Stimulated activated naive B cell treated with anti-CD40 and anti-IgM and Interleukin-4, amounts not matched to agents 10 μg/mL and 1 μg/mL and 100 μg/mL, for 72 hours (primary cell): ENCODE measurements at regions not wholly inside any gene's neighbourhood (a gene's known extent, or its start where the extent isn't known, plus 50 kb on each side); places are given as distances from the start of the nearest gene placed in this dataset.
A peak's percentile ranks its signal among the peaks of the same experiment; 100 is the strongest.

Experiments used
- ATAC-seq, 2 donors: fragments of 150-1000 bp; cut with Tn5 transposase; replicated peaks; 2 replicates each; pipeline ENCODE4 v1.10.0; 2021; ENCODE audit warnings: moderate library complexity in 1 of 2
- DNase-seq: peaks from one replicate; pipeline ENCODE4 v3.0.0; 2021
- H3K27ac Mint-ChIP-seq: one replicate; pipeline ENCODE4 v1.8.0; 2022; ENCODE audit warnings: mild to moderate bottlenecking, mixed read lengths
- H3K27me3 Mint-ChIP-seq, 2 donors: one replicate each; pipeline ENCODE4 v1.8.0; 2022; ENCODE audit warnings: mixed read lengths in 2 of 2
- H3K36me3 Mint-ChIP-seq, 2 donors: one replicate each; pipeline ENCODE4 v1.8.0; 2022; ENCODE audit warnings: mixed read lengths in 2 of 2, mild to moderate bottlenecking in 1 of 2
- H3K4me1 Mint-ChIP-seq, 2 donors: one replicate each; pipeline ENCODE4 v1.8.0; 2022; ENCODE audit warnings: mixed read lengths in 2 of 2, mild to moderate bottlenecking in 1 of 2
- H3K4me3 Mint-ChIP-seq, 2 donors: one replicate each; pipeline ENCODE4 v1.8.0; 2022; ENCODE audit warnings: mild to moderate bottlenecking in 2 of 2, mixed read lengths in 2 of 2, moderate library complexity in 1 of 2
- H3K9me3 Mint-ChIP-seq, 2 donors: one replicate each; pipeline ENCODE4 v1.8.0; 2022; ENCODE audit warnings: mixed read lengths in 2 of 2, mild to moderate bottlenecking in 1 of 2

GRCh38 chr14:35456261-35456660 is 51.7 kb upstream of the NFKBIA start:
- H3K27me3 Mint-ChIP-seq = peaks cover 13 to 30% of the 10 kb centered on the region in 2 donors
- H3K27ac Mint-ChIP-seq = no peak overlapping the region
- H3K4me1 Mint-ChIP-seq = no peaks in the 10 kb centered on the region
- no peak for DNase-seq
- peaks cover 0 to 5% of the 10 kb centered on the region in 2 donors for H3K36me3 Mint-ChIP-seq
- H3K9me3 Mint-ChIP-seq = peaks cover 17 to 18% of the 10 kb centered on the region in 2 donors
- H3K4me3 Mint-ChIP-seq = no peak overlapping the region
- no peak for ATAC-seq

GRCh38 chr14:35458442-35458841 is 53.9 kb upstream of the NFKBIA start:
- H3K36me3 Mint-ChIP-seq = peaks cover 0 to 5% of the 10 kb centered on the region in 2 donors
- H3K4me3 Mint-ChIP-seq = no peak overlapping the region
- H3K27me3 Mint-ChIP-seq = peaks cover 13 to 26% of the 10 kb centered on the region in 2 donors
- ATAC-seq = no peak
- H3K27ac Mint-ChIP-seq = peak overlapping the region; percentile 37
- no peaks in the 10 kb centered on the region for H3K4me1 Mint-ChIP-seq
- no peak for DNase-seq
- H3K9me3 Mint-ChIP-seq = peaks cover 17 to 18% of the 10 kb centered on the region in 2 donors

- Mint-ChIP-seq H3K4me1 (no peaks in the 10 kb centered on the region), H3K27me3 (peaks cover 18 to 30% of the 10 kb centered on the region in 2 donors), H3K27ac (no peak overlapping the region), H3K36me3 (peaks cover 0 to 5% of the 10 kb centered on the region in 2 donors), H3K4me3 (no peak overlapping the region), H3K9me3 (peaks cover 17 to 18% of the 10 kb centered on the region in 2 donors)
- DNase-seq = no peak
- ATAC-seq = no peak
Observed at GRCh38 chr14:35459776-35460175, 55.2 kb upstream of the NFKBIA start.

GRCh38 chr14:35470755-35471154 is 63.2 kb upstream of the INSM2 start:
- ATAC-seq (no peak), DNase-seq (no peak)
- Mint-ChIP-seq H3K4me1 (no peaks in the 10 kb centered on the region), H3K27me3 (peaks cover 23 to 33% of the 10 kb centered on the region in 2 donors), H3K27ac (no peak overlapping the region), H3K36me3 (no peaks in the 10 kb centered on the region), H3K4me3 (no peak overlapping the region), H3K9me3 (no peaks in the 10 kb centered on the region)

GRCh38 chr14:35471803-35472202 is 62.2 kb upstream of the INSM2 start:
- Mint-ChIP-seq H3K36me3 (no peaks in the 10 kb centered on the region), H3K27ac (no peak overlapping the region), H3K27me3 (peaks cover 18 to 32% of the 10 kb centered on the region in 2 donors), H3K4me3 (no peak overlapping the region), H3K9me3 (no peaks in the 10 kb centered on the region), H3K4me1 (no peaks in the 10 kb centered on the region)
- ATAC-seq (no peak), DNase-seq (no peak)

- no peak overlapping the region for H3K4me3 Mint-ChIP-seq
- ATAC-seq (no peak), DNase-seq (no peak)
- no peaks in the 10 kb centered on the region for H3K36me3 Mint-ChIP-seq
- no peaks in the 10 kb centered on the region for H3K4me1 Mint-ChIP-seq
- H3K27me3 Mint-ChIP-seq = peaks cover 14 to 23% of the 10 kb centered on the region in 2 donors
- no peaks in the 10 kb centered on the region for H3K9me3 Mint-ChIP-seq
- no peak overlapping the region for H3K27ac Mint-ChIP-seq
Observed at GRCh38 chr14:35474323-35474722, 59.6 kb upstream of the INSM2 start.

- H3K27me3 Mint-ChIP-seq = peaks cover 7 to 10% of the 10 kb centered on the region in 2 donors
- no peaks in the 10 kb centered on the region for H3K36me3 Mint-ChIP-seq
- H3K4me1 Mint-ChIP-seq = peaks cover 0 to 4% of the 10 kb centered on the region in 2 donors
- no peaks in the 10 kb centered on the region for H3K9me3 Mint-ChIP-seq
- no peak overlapping the region for H3K4me3 Mint-ChIP-seq
- peak; percentile 97 to 98 for ATAC-seq
- DNase-seq = no peak
- H3K27ac Mint-ChIP-seq = no peak overlapping the region
Observed at GRCh38 chr14:35480119-35480769, 53.7 kb upstream of the INSM2 start.

- H3K4me1 Mint-ChIP-seq = peaks cover 0 to 4% of the 10 kb centered on the region in 2 donors
- H3K27ac Mint-ChIP-seq = no peak overlapping the region
- no peak for ATAC-seq
- no peak overlapping the region for H3K4me3 Mint-ChIP-seq
- no peak for DNase-seq
- H3K27me3 Mint-ChIP-seq = peaks cover 3 to 5% of the 10 kb centered on the region in 2 donors
- no peaks in the 10 kb centered on the region for H3K9me3 Mint-ChIP-seq
- no peaks in the 10 kb centered on the region for H3K36me3 Mint-ChIP-seq
Observed at GRCh38 chr14:35482994-35483515, 50.9 kb upstream of the INSM2 start.
